ENCODE measurements at regions not wholly inside any gene's neighbourhood (a gene's known extent, or its start where the extent isn't known, plus 50 kb on each side); places are given as distances from the start of the nearest gene placed in this dataset.
"Not testable (repeated sequence)": the region's sequence is repeated elsewhere in the genome, so short reads cannot be mapped to it uniquely, and the experiment has no call there.

DNA sequence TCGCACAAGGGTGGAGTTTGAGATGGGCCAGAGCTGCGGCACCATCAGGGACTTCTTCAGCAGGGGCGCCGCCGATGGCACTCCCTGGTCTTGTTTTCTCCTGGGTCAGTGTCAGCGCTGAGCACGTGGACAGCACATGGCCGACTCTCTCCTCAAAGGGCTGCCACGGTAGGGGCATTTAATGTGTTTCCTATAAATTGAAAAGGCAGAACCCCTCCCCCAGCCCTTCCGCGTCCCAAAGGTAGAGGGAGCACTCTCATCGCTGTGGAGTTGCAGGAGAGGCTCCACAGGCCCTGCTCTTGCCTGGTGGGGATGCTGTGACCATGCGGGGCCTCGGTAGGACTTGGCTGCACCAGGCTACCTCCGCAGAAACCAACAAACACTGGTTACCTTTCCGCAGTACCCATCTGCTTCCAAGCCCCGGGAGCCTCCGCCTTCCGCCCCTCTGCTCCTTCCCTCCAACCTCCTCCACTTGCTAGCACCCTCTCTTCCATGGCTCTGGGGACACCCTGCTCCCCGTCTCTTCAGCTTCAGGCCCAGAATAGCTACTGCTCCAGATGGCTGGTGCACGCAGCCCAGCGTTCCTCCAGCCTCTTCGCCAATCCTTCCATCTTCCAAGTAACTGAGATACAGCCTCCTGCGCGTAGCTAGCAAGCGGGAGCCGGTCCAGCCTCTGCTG is 166.3 kb upstream of the ADCY1 start:
- no peak for DNase-seq (ENCODE audit: low spot score)

DNA sequence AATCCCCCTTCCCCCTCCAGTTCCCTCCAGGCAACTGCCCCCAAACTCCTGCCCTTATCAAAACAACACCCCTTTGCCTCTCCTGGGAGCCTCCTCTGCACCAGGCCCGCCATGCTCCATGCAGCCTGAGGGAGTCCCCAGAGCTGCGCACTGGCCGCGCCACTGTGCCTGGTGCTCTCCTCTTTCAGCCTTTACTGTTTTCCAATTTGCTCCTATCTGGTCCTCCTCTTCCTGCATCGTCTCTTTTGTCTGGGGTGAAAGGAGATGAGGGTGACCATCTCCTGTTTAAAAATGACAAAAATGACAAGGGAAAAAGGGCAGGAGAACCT is 165.8 kb upstream of the ADCY1 start:
- no peak for DNase-seq (ENCODE audit: low spot score)

DNA sequence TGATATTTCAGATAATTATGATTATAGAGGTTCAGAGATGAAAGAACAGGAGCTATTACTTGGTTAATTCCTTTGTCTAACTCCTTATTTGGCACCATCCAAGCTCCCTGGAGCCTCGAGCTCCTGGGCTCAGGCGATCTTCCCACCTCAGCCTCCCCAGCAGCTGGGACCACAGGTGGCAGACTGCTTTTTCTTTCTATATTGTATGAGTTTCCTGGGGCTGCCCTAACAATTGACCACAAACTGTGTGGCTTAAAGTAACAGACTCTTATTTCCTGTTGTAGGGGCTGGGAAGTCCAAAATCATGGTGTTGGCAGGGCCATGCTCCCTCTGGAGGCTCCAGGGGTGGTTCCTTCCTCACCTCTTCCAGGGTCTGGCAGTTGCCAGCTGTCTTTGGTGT is 163.3 kb upstream of the ADCY1 start:
- DNase-seq (ENCODE audit: low spot score) = no peak

DNA sequence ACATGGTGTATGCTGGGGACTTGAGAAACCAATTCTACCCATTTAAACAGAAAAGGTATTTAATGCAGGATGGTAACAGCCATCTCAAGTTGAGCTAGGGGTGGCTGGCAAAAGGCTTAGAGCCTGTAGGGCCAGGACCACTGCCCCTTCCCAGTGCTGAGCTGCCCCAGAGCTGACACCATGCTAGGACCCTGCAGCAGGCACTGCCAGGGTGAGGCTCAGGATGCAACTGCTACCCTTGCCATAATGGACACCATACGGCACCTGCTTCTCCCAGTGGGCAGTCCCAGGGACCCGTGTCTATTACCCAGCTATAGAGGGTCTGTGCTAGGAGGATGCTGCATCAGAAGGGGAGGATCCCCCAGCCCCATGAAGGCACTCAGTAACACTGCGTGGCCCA is 160.7 kb upstream of the ADCY1 start:
- DNase-seq (ENCODE audit: low spot score) = no peak

DNA sequence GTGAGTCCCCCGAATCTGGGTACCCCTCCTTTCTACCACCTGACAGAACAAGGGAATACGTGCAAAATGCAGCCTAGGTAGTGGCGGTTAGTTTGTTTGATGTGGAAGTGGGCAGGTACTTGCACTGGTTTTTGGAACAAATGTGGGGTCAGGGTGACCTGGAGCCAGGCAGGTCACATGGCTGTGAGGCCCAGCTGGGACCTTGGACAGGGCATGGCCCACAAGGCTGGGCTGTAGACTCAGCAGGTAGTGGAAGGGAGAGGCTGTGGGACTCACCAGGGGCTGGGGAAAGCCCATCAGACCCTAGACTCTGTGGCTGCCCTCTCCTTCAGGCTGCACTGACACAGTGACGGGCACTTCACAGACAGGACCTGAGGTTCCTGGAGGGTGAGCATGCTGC is 159.9 kb upstream of the ADCY1 start:
- DNase-seq (ENCODE audit: low spot score) = no peak

DNA sequence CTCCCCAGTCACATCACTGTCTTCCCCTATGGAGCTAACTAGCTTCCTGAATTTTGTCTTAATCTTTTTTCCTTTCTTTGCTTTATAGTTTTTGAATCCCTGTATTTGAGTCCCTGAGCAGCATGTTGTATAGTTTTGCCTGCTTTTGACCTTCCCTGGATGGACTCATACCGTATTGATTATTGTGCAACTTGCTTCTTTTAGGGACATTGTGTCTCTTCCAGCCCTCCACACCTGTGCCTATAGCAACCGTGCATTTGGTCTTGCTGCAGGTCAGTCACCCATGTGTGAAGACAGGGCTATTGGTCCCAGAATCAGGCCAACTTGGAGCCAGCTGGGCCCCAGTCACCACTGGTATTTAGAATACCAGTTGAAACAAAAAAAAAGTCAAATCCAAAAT is 158.9 kb upstream of the ADCY1 start:
- no peak for DNase-seq (ENCODE audit: low spot score)

DNA sequence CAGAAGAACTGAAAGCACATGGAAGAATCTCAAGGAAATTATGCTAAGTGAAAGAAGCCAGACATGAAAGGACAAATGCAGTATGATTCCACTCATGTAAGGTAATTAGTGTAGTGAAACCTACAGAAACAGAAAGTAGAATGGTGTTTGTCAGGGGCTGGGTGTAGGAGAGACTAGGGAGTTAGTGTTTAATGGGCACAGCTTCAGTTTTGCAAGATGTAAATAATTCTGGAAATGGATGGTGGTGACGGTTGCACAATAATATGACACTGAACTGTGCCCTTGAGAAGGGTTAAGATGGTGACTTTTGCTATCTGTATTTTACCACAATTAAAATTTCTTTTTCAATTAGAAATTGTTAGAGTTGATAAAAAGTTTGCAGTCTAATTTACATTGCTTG is 157.3 kb upstream of the ADCY1 start:
- no peak for DNase-seq (ENCODE audit: low spot score)

DNA sequence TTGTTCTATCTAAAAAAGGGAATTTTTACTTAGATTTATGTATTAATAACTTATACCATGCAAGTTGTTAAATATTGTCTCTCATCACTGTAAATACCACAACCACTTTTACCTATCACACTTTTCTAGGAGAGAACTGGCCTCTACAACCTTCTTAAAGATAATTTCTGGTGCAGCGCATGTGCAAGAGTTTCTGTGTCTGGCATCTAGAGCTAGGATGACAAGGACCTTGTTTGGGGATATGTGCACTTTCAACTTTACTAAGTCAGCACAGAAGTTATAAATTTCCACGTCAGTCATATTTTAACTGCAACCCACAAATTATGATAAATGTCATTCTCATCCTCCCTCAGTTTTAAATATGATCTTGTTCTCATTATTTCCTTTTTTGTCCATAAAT is 156.9 kb upstream of the ADCY1 start:
- no peak for DNase-seq (ENCODE audit: low spot score)

DNA sequence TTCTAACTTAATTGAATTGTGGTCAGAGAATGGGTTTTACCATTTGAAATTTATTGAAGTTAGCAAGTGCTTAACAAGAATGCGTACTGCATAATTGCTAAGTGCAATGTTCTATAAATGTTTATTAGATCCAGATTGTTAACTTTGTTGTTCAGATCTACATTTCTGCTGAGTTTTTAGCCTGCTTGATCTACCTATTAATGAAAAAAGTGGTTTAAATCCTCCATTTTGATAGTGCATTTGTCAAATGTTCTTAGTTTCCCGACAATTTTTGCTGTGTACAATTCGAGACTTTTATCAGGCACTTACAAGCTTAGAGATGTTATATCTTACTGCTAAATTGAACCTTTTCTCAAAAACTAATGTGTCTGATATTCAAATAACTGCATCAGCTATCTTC is 156.4 kb upstream of the ADCY1 start:
- no peak for DNase-seq (ENCODE audit: low spot score)

DNA sequence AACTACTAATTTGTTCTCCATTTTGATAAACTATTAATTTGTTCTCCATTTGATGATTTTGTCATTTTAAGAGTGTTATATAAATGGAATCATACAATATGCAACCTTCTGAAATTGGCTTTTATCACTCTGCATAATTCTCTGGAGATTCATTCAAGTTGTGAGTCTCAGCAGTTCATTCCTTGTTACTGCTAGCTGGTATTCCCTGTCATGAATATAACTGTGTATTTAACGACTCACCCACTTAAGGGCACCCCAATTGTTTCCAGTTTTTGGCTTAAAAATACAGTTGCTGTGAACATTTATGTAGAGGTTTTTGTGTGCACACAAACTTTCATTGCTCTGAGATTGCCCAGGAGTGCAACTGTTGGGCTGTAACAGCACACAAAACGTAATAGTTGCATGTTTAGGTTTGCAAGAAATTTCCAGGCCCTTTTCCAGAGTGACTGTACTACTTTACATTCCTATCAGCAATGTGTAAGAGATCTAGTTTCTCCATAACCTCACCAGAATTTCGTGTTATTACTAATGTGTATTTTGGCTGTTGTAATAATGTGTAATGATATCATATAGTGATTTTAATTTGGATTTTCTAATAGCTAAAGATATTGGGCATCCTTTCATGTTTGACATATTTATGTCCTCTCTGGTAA is 153.2 kb upstream of the ADCY1 start:
- no peak for DNase-seq (ENCODE audit: low spot score)

DNA sequence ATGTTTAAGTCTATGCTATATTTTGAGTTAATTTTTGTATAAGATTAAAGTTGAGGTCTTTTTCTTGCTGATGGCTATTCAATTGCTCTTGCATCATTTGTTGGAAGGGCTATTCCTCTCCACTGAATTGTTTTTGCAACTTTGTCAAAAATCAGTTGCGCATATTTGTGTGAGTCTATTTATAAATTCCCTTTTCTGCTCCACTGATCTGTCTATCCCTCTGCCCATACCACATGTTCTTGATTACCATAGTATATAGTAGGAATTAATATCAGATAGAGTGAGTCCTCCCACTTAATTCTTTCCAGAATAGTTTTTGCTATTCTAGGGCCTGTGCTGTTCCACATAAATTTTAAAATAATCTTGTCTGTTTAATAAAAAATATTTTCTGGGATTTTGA is 152.4 kb upstream of the ADCY1 start:
- DNase-seq (ENCODE audit: low spot score) = no peak

DNA sequence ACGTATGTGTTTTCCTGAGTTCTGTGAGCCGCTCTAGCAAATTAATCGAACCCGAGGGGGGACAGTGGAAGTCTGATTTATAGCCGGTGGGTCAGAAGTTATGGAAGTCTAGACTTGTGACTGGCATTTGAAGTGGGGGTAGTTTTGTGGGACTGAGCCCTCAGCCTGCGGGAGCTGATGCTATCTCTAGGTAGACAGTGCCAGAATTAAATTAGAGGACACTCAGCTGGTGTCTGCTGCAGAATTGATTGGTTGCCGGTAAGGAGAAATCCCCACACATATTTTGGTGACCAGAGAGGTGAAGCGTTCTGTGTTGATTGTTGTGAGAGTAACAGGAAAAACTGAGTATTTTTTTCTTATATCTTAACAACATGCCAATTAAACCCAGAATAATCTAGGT is 143.8 kb upstream of the ADCY1 start:
- DNase-seq (ENCODE audit: low spot score) = no peak

DNA sequence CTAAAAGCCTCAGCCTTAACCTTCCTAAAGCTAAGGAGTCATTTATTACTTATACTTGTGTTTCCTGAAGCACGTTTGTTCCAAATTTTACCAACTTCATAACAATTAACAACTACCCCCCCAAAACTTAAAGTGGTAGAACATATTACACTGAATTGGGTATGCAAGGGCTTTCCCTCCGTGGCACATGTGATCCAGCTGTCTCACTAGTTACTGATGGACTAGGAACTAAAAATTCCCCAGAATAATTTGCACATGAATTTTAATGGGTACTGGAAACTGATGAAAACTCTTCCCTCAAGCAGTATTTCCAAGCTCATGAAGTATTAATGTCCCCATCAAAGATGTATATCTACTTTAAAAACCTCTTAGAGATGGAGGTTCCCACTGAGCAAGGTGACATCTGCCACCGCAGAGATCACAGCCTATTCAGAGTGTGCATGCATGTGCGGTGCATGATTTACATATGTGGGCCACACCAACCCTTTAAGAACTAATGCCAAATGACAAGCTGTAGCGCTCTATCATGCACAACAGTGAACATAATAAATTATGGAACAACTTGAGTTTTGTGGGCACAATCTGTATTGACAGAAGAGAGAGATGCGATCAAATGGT is 139.9 kb upstream of the ADCY1 start:
- DNase-seq (ENCODE audit: low spot score) = no peak

DNA sequence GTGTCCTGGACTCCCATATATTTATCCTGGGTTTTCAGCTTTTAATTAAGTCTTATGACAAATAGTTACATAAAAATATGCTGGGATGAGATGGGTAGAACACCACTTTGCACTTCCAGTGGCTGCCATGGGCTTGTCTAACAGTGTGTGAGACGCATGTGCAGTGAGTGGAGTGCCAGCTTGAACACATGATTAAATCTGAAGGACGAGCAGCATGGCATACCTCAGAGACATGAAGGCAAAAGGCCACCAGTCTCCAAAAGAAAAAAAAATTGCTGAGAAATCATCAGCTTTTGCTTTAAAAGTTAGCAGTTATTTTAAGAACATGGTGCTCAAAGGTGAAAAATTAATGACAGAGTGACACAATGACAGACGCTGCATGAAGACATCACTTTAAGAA is 139.0 kb upstream of the ADCY1 start:
- DNase-seq (ENCODE audit: low spot score) = no peak

DNA sequence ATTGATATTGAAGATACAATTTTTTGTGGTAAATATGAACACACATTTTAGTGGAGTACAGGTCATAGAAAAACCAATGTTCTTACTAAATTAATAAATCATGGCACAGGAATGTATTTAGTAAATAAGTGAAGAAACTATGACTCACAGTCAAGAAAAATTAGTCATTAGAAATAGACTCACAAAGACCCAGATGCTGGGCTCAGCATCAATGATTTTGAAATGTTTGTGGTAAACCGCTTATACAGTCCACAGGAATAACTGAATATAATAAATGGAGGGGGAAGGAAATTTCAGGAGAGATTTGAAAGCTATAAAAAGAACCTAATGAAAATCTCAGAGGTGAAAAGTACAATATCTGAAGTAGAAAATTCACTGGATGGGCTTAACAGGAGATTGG is 138.3 kb upstream of the ADCY1 start:
- DNase-seq (ENCODE audit: low spot score) = no peak

DNA sequence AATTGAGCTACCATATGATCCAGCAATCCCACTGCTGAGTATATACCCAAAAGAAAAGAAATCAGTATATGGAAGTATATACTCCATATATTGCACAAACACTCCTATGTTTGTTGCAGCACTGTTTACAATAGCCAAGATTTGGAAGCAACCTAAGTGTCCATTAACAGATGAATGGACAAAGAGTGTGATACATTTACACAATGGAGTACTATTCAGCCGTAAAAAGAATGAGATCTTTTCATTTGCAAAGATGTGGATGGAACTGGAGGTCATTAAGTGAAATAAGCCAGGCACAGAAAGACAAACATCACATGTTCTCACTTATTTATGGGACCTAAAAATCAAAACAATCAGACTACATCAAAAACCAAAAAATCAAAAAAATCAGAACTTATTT is 133.4 kb upstream of the ADCY1 start:
- not testable (repeated sequence) for DNase-seq (ENCODE audit: low spot score)

DNA sequence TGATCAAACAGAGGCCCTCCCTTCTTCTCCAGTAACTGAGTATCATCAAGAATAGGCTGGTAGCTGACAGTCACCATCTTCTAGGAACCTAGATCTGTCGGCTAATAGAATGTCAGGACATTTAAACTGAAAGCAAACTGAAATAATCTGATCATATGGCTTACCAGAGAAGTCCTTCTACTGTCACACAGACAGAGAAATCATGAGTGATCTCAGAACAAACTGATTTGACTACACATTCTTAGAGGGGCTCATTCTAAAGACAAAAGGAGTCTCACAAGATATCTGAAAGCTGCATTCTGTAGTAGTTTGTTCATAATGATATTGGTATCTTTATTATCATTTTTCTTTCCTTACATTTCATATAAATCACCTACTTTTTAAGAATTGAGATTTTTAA is 130.9 kb upstream of the ADCY1 start:
- DNase-seq (ENCODE audit: low spot score) = no peak

DNA sequence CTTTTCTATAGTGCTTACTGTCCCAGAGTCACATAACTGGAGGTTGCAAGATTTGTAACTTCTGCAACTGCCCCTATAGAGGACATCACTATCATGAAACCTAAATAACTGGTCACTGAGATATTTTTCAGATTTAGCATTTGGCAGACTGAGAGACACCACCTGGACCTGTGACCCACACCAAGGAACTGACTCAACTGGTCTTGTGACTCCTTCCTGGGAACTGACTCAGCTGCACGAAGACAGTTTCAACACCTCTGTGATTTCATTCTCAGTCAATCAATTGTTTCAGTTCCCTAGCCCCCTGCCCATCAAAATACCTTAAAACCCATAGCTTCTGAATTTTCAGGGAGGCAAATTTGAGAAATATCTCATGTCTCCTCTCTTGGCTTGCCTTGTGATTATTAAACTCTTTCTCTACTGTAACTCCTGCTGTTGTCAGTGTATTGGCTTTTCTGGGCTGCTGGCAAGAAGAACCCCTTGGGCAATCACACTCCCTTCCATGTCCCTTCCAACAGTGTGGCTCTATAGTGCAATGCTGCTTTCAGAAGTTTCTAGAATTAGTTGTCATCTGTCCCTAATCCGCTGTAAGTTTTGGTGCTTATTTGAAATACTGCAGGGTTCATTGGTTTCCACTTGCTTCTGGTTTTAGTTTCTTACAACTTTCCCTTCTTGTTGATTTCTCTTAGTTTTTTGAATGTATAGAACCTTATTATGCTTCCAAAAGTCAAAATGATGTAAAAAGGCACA is 127.8 kb upstream of the ADCY1 start:
- DNase-seq (ENCODE audit: low spot score) = no peak

DNA sequence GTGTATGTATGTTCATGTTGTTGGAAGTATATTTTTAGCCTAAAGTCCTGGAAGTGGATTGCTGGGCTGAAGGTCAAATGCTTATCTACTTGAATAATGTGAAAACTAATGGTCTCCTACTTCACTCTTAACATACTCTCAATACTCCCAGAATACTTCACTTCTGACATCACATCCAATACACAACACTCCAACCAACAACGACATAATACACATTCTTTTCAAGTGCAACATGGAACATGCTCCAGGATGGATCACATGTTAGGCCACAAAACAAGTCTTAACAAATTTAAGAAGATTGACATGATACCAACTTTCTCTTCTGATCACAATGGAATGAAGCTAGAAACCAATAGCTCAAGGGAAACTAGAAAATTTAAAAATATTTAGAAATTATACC is 126.9 kb upstream of the ADCY1 start:
- no peak for DNase-seq (ENCODE audit: low spot score)

DNA sequence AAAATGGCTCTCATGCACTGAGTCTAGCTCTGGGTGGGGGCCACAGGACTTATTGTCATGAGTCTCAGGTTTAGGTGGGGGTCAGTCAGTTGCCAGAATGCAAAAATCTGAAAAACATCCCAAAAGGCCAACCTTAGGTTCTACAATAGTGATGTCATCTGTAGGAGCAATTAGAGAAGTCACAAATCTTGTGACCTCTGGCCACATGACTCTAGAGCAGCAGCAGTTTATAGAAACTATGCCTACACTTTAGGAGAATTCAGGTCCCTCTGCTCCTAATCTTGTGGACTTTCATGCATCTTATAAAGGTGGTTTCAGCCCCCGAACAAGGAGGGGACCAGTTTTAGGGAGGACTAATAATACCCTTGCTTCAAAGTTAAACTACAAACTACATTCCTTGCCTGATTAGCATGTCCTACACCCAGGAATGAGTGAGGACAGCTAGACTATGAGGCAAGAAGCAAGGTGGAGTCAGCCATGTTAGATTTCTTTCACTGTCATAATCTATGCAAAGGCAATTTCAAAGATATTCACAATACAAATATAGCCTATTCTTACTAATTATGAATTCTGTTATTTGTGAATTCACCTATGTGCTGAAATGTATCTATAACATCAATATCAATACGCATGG is 123.5 kb upstream of the ADCY1 start:
- no peak for DNase-seq (ENCODE audit: low spot score)

DNA sequence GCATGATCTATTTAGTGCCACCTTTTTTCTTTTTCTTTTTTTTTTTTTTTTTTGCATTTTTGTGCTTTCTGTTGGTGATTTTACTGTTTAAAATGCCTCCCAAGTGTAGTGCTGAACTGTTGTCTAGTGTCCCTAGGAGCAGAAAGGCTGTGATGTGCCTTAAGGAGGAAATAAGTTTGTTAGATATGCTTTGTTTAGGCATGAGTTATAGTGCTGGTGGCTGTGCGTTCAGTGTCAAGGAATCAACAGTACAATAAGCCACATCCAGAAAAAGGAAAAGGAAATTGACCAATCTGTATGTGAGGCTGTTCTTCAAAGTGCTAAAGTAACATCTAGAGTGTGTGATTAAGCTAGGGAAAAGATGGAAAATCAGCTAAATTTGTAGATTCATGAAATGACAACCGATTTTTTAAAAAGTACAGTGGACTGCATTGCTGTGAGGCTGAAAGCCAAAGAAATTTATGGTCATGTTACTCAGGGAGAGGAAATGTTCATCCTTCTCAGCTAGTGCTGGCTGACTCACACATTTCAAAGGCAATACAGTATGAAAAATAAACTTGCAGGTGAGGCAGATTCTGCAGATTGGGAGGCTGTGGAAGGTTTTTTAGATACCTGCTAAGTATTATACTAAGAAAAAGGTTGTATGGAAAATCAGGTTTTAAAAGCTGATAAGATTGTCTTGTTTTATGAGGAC is 122.7 kb upstream of the ADCY1 start:
- no peak for DNase-seq (ENCODE audit: low spot score)

DNA sequence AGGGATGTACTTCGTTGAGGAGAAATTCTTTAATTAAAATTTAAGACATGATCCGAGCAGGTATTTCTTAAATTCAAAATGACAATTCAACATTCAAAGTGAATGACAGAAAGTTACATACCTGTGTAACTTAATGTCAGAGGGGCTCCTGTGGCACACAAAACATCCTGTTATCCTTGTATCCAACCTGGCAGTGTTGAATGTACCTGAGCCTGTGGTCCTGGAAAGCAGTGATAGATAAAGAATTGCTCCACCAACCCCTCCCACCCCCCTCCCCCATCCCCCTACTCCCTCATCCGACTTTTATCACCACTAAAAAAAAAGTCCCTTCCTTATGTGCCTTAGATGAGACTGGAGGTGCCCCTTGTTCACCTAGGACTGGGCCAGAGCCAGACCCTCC is 119.4 kb upstream of the ADCY1 start:
- DNase-seq (ENCODE audit: low spot score) = no peak
